Stimulated activated CD4-positive, alpha-beta T cell treated with anti-CD3 and anti-CD28 coated beads, Interleukin-1b, Interleukin-23, amount 100 ng/mL, for 1 hour (primary cell): ENCODE measurements at regions not wholly inside any gene's neighbourhood (a gene's known extent, or its start where the extent isn't known, plus 50 kb on each side); places are given as distances from the start of the nearest gene placed in this dataset.
A peak's percentile ranks its signal among the peaks of the same experiment; 100 is the strongest.
"Not testable (repeated sequence)": the region's sequence is repeated elsewhere in the genome, so short reads cannot be mapped to it uniquely, and the experiment has no call there.

Source experiments
- DNase-seq, 2 donors: peaks; one replicate each; pipeline ENCODE4 v3.0.0-alpha.2; 2020; ENCODE audit warnings: low read depth in 2 of 2

DNA sequence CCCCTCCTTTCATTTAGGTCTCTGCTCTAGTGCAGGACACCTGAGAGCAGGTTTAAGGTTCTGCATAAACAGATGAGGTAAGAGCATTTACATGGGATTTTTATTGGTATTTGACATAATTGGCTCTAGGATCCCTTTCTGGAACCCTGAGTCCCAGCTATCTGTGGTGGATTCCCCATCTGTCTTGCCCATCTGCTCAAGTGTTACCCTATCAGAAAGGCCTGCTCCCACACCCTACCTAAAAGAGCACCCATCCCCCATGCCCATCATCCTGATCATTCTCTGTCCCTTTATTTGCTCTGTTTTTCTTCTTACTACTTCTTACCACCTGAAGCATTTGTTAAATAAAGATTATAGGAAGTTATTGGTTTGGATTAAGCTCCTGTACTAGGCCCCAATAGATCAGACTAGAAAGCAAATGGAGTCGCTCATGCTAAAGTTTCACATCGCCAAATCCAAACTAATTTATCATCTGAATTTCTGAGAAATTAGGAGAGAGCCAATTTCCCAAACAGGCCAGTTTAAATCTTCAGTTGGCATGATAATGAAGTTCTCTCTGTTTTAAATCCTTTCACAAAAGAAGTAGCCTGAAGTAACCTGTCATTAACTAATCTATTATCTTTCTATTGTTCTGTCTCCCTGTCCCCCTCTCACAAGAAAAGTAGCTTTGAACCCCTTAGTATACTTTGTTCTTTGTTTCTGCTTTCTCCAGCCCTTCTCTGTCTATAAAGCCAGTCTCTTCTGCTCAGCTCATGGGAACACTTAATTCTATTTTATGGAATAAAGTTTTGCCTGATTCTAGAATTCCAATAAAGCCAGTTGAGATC, 178.6 kb downstream of the ZNF674 start:
- DNase-seq = no peak

GRCh38 chrX:46354481-46354880, 190.7 kb downstream of the ZNF674 start:
- DNase-seq = no peak

DNA sequence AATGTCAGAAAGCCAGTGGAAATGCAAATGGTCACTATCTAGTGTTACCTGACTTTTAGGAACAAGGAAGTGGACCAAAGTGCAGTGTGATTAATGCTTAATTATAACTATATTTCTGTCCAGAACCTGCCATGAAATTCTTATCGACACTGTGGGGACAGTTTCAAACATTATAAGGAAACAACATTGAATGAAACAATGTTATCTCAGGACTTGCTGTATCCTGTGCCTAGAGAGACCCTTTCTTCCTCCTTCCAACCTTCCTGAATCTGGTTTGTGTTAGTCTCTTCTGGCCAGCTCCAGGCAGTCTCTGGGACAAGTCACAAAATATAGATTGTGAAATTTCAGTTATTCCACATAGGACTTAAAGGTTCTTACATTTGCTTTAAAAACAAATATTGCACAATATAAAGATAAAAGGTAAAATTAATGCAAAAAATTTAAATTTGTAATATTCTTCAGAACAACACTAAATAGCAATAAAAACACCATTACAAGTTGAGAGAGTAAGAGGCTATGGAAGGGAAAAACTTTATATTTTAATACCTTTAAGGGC, 203.4 kb downstream of the ZNF674 start:
- DNase-seq = no peak

DNA sequence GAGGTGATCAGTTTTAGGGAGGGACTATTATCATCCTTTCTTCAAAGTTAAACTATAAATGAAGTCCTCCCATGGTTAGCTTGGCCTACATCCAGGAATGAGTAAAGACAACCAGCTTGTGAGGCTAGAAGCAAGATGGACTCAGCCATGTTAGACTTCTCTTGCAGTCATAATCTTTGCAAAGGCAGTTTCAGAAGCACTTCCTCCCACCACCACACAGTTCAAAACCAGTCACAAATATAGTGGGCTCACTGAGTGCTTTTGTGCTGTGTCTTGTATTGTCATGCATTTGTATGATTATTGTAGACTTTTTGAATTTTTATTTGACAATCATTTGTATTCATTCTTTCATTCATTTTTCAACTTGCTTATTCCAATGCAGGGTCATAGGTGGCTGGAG, 204.5 kb downstream of the ZNF674 start:
- DNase-seq = no peak

GRCh38 chrX:46333550-46333949, 211.7 kb downstream of the ZNF674 start:
- DNase-seq = no peak

DNA sequence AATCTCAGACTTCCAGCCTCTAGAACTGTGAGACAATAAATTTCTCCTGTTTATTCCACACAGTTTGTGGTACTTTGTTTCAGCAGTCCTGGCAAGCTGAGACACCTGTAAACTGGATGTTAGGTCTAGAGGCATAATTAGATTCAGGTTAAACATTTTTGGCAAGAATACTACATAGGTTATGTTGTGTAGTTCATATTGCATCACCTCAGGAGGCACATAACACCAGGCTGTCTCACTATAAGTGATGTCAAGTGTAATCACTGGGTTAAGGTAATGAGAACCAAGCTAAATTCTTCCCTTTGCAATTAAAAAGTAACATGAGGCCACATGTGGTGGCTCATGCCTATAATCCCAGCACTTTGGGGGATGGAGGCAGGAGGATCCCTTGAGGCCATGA, 214.2 kb downstream of the ZNF674 start:
- no peak for DNase-seq

GRCh38 chrX:46330513-46330912, 214.7 kb downstream of the ZNF674 start:
- DNase-seq = no peak

DNA sequence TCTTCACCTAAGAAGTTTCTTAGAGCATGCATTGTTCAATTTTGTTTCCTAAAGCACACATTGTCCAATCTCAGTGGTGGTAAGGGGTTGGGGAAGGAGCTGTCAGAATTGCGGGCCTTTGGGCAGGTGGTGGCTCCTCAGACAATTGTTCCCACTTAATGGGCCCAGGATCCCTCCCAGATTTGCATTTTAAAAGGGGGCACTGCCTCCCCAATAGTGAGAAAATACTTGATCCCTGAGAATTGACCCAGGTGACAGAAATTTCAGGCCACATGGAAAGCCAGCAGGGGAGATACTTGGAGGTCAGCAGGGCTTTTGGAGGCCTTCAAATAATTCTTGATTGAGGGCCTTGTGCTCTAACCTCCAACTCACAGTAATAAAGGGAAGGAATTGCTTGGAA, 217.1 kb downstream of the ZNF674 start:
- no peak for DNase-seq

DNA sequence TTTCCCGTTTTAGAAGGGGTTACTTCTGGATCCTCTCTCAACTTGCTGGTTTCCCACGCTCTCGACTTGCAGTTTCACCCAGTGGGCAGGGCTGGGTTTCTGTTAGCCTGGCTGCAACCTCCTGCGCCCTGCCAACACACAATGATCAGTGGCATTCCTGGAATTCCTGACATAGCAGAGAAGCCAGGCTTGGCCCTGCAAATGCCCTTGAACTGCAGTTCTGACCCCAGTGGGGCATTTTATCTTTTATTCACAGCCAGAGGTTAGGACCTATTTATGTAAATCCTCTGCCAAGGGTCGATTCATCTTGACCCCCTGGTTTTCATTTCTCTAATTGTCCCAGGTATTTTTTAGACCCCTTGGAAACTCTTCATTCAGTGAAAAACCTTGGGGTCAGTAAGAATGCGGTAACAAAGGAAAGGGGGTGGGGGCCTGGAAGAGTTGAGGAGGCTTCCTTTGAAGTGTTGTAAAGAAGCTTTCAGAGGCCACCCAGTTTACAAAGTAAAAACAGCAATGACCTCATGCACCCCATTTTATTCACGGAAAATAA, 217.6 kb downstream of the ZNF674 start:
- DNase-seq = no peak

- DNase-seq = no peak
These were observed 219.1 kb downstream of the ZNF674 start for GRCh38 chrX:46326161-46326560.

DNA sequence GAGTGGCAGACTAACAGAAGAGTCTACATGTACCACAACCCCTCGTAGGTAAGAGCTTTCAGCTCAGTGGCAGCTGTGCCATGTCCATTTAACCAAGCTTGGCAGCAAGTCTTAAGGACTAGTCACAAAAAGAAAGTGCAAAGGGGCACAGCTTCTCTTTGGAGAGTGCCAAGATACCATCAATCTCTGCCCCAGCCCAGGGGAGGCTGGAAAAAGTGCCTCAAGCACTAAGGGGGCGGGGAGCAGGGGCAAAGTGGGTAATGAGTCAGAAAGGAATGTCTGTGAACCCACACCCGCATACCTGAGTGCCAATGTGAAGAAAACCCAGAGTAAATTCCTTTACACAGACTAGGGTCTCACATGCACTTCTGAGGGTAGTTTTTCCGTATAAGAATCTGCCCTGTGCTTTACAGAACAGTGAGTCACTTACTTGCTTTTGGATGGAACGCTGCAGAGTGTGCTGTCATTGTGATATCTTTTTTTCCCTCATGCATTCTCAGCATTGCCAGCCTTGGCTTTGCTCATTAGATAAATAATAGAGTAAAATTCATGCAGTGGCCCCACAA, 219.8 kb downstream of the ZNF674 start:
- peak in 1 of 2 donors; percentile 11 for DNase-seq

DNA sequence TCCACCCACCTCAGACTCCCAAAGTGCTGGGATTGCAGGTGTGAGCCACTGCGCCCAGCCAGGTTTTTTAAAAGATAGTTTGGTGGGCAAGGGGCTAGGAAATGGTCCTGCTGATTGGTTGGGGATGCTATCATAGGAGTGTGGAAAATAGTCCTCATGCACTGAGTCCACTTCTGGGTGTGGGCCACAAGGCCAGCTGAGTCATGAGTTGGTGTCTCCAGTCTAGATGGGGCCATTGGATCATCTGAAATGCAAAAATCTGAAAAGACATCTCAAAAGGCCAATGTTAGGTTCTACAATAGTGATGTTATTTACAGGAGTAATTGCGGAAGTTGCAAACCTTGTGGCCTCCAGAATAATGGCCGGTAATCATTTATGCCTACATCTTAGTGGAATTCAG, 221.1 kb downstream of the ZNF674 start:
- no peak for DNase-seq

- not testable (repeated sequence) for DNase-seq
These were observed 222.3 kb downstream of the ZNF674 start for GRCh38 chrX:46322929-46323328.

- DNase-seq = no peak
These were observed 223.5 kb downstream of the ZNF674 start for GRCh38 chrX:46321676-46322075.

DNA sequence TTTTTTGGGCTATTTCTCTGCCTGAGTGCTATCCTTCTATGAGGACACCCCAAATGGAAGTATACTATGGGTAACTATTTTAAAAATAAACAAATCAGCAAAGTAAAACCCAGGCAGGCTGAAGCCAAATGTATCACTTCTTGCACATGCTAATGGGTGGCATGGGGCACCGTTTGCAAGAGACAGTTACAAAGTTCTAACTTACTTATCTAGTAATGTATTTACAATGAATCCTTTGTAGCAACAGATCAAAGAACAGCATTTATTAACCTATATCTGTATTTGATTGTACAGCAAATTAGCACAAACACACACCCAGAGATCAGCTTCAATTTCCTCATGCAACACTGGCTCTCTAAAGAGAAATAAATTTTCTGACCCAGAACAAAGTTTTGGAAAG, 225.5 kb downstream of the ZNF674 start:
- no peak for DNase-seq

- DNase-seq = no peak
These were observed 226.7 kb downstream of the ZNF674 start for GRCh38 chrX:46318551-46318950.

DNA sequence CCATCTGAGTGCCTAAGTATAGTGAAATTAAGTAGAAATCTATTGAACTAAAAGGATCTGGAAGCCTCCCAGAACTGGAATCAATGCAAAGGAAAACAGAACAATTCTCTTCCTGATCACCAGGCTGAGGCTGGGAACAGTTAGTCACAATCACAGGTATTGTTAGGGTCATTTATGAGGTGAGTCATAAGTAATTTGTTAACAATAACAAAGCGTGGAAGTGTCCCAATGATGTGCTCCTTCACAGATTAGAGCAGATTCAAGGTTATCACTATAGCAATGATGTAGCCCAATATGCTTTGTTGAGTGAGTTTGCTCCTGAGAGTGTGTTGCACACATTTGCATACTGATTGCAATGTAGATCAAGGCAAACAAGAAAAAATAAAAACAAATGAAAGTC, 228.1 kb downstream of the ZNF674 start:
- no peak for DNase-seq

DNA sequence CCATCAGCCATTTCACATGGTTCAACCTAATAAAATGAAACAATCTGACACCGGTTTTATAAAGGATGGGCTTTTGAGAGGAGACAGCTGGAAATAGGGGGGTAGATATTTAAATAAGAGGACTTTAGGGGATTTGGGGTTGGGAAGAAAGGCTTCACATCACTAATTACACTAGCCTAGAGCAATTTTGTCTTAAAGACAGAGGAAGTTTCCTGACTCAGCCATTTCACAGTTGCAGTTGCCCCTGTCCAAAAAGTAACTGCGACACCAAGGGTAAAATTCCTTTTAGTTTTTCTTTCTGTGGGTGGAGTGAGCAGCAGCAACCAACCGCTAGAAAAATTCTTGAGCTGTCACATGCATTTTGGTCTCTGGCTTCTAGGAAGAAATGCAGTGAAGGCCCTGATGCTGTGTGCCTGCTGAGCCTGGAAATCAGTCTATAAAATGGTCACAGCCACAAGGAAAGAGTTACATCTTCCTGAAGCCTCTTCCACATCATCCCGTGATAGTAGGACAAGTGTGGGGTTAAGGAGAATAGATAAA, 233.6 kb downstream of the ZNF674 start:
- DNase-seq = no peak

DNA sequence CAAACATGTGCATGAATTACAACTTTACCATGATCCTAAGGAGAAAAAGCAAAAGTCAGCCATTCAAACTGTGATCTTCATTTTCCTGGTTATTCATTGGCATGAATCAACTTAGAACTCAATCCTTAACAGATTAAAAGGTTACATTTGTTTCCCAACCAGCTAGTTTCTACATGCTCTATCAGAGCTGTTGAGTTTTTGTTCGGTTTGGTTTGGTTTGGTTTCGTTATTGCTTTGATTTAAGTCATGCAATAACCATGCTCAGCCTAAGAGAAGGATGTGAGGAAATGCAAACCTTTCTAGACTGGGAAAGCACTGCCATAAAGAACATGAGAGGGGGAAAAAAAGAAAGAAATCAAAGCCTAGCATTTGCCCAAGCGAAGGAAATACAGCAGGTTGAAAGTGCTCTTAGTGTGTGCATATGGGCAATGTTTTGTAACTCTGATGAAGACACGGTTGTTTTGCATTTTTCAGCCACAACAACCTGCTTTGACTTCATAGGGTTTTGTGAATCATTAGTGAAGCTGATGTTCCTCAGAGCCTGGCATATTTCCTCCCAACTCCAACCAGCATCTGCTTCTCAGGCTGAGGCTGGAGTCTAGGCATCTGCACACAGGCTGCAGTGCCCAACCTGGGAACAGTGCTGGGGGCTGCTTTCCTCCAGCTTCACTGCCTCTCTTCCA, 234.3 kb downstream of the ZNF674 start:
- DNase-seq = no peak

GRCh38 chrX:46308110-46308509, 237.1 kb downstream of the ZNF674 start:
- no peak for DNase-seq

- no peak for DNase-seq
These were observed 239.1 kb downstream of the ZNF674 start for GRCh38 chrX:46306103-46306502.

DNA sequence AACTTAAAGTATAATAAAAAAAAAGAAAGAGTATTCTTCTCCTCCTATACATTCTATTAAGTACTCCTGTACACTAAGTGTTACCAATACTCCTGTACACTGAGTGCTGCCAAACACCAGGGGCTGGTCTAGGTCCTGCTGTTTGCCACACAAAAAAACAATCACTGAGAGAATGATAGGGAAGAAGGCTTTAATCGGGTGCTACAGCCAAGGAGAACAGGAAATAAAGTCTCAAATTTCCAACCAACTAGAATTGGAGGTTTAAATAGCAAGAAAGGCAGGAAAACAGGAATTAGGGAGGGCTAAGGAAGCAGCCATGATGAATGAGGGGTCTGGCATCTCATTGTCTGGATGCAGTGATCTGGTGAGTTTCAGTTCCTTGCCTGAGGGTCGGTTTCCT, 239.8 kb downstream of the ZNF674 start:
- DNase-seq = no peak
